IMR-90 (cell line): ENCODE measurements at regions not wholly inside any gene's neighbourhood (a gene's known extent, or its start where the extent isn't known, plus 50 kb on each side); places are given as distances from the start of the nearest gene placed in this dataset.

Experiments
- ATAC-seq: fragments of 200-7000 bp; cut with Tn5 transposase; 2 replicates; pipeline ENCODE4 v1.9.1; 2020; ENCODE audit warnings: low read depth, mild to moderate bottlenecking, moderate library complexity
- BruUV-seq: library from RNA; stranded (reverse); fragments of 400-500 nt; replicated peaks from 2 replicates; lab custom pipeline; 2021; lab: Mats Ljungman, UMichigan
- CTCF ChIA-PET: fragments of 300-600 bp; formaldehyde crosslinking; extraction: SDS; loops from one replicate; lab custom pipeline; 2021; ENCODE audit warnings: antibody characterized with exemption; lab: Yijun Ruan, JAX
- POLR2A ChIA-PET: fragments of 300-600 bp; sonication (Branson Sonifier 250); formaldehyde crosslinking; loops from one replicate; lab custom pipeline; 2022; ENCODE audit warnings: antibody characterized with exemption; ENCODE audit not compliant: unreplicated experiment; lab: Charles Lee
- DNase-seq: peaks from one replicate; pipeline ENCODE4 v3.0.0; 2013
- H2AFZ ChIP-seq: replicated peaks from 2 replicates; pipeline ENCODE3; 2013; ENCODE audit warnings: low read length, mild to moderate bottlenecking; ENCODE audit not compliant: poor library complexity
- H2AK5ac ChIP-seq: 2 replicates; pipeline ENCODE4 v1.6.1; 2013; ENCODE audit warnings: low read depth, low read length, inconsistent platforms
- H2AK9ac ChIP-seq: replicated peaks from 2 replicates; pipeline ENCODE3; 2013; ENCODE audit warnings: mild to moderate bottlenecking, low read depth, low read length, moderate library complexity; ENCODE audit not compliant: poor library complexity
- H2BK120ac ChIP-seq: 2 replicates; pipeline ENCODE4 v1.6.1; 2013; ENCODE audit warnings: low read depth, low read length, inconsistent platforms
- H2BK15ac ChIP-seq: 3 replicates; pipeline ENCODE4 v1.6.1; 2013; ENCODE audit warnings: low read depth, low read length, inconsistent platforms
- H2BK20ac ChIP-seq: 2 replicates; pipeline ENCODE4 v1.6.1; 2013; ENCODE audit warnings: low read depth, mild to moderate bottlenecking, inconsistent platforms, low read length, moderate library complexity
- H2BK5ac ChIP-seq: 2 replicates; pipeline ENCODE4 v1.6.1; 2013; ENCODE audit warnings: mild to moderate bottlenecking, low read depth, low read length, inconsistent platforms; ENCODE audit not compliant: poor library complexity, severe bottlenecking
- H3K14ac ChIP-seq: replicated peaks from 2 replicates; pipeline ENCODE4 v1.6.1; 2013; ENCODE audit warnings: low read depth, low read length, inconsistent platforms
- H3K18ac ChIP-seq: 2 replicates; pipeline ENCODE4 v1.6.1; 2013; ENCODE audit warnings: low read depth, low read length, control low read depth
- H3K23ac ChIP-seq: 2 replicates; pipeline ENCODE4 v1.6.1; 2013; ENCODE audit warnings: low read depth, low read length, inconsistent platforms
- H3K27ac ChIP-seq: 2 replicates; pipeline ENCODE4 v1.5.1; 2013; ENCODE audit warnings: mild to moderate bottlenecking, control low read depth, low read length; ENCODE audit not compliant: insufficient read depth
- H3K27me3 ChIP-seq: 2 replicates; pipeline ENCODE4 v1.6.1; 2013; ENCODE audit warnings: low read length; ENCODE audit not compliant: control insufficient read depth, insufficient read depth
- H3K36me3 ChIP-seq: 2 replicates; pipeline ENCODE4 v1.6.1; 2013; ENCODE audit warnings: low read length, mixed read lengths; ENCODE audit not compliant: control insufficient read depth, insufficient read depth
- H3K4ac ChIP-seq: 2 replicates; pipeline ENCODE4 v1.6.1; 2013; ENCODE audit warnings: low read depth, low read length, inconsistent platforms
- H3K4me1 ChIP-seq: 2 replicates; pipeline ENCODE4 v1.6.1; 2013; ENCODE audit warnings: low read length, mixed read lengths; ENCODE audit not compliant: control insufficient read depth, insufficient read depth
- H3K4me2 ChIP-seq: 2 replicates; pipeline ENCODE4 v1.6.1; 2013; ENCODE audit warnings: low read depth, mild to moderate bottlenecking, control low read depth, low read length, moderate library complexity
- H3K4me3 ChIP-seq: 2 replicates; pipeline ENCODE4 v1.5.1; 2013; ENCODE audit warnings: low read depth, mild to moderate bottlenecking, control low read depth, low read length, moderate library complexity; ENCODE audit not compliant: insufficient read depth
- H3K56ac ChIP-seq: 2 replicates; pipeline ENCODE4 v1.6.1; 2013; ENCODE audit warnings: low read length, inconsistent platforms; ENCODE audit not compliant: insufficient read depth; ENCODE audit errors: extremely low read depth
- H3K79me1 ChIP-seq, 2 experiments: 2 replicates each; pipeline ENCODE4 v1.6.1; 2013; ENCODE audit warnings: low read length in 2 of 2, inconsistent platforms in 1 of 2, low read depth in 1 of 2
- H3K9ac ChIP-seq: 2 replicates; pipeline ENCODE4 v1.6.1; 2013; ENCODE audit warnings: low read depth, low read length, control low read depth
- H3K9me1 ChIP-seq: 2 replicates; pipeline ENCODE4 v1.6.1; 2013; ENCODE audit warnings: low read length, inconsistent platforms; ENCODE audit not compliant: insufficient read depth
- H3K9me3 ChIP-seq: 2 replicates; pipeline ENCODE4 v1.6.1; 2013; ENCODE audit warnings: low read length; ENCODE audit not compliant: control insufficient read depth, insufficient read depth
- H4K20me1 ChIP-seq: 2 replicates; pipeline ENCODE4 v1.6.1; 2013; ENCODE audit warnings: low read length, inconsistent platforms; ENCODE audit not compliant: insufficient read depth
- H4K5ac ChIP-seq: 2 replicates; pipeline ENCODE4 v1.6.1; 2013; ENCODE audit warnings: mild to moderate bottlenecking, low read depth, low read length, control low read depth
- H4K8ac ChIP-seq, 2 experiments: 2 replicates each; pipeline ENCODE4 v1.6.1; 2013; ENCODE audit warnings: low read depth in 2 of 2, low read length in 2 of 2, control low read depth in 1 of 2, inconsistent platforms in 1 of 2
- H4K91ac ChIP-seq: 2 replicates; pipeline ENCODE4 v1.6.1; 2013; ENCODE audit warnings: low read depth, low read length, inconsistent platforms; ENCODE audit not compliant: insufficient read depth
- BHLHE40 ChIP-seq: fragments of 150-350 bp; IDR thresholded peaks from 2 replicates; pipeline ENCODE4 v1.6.1; 2016; ENCODE audit warnings: mild to moderate bottlenecking, low read depth, low read length
- CEBPB ChIP-seq: IDR thresholded peaks from 2 replicates; pipeline ENCODE4 v1.6.1; 2012; ENCODE audit warnings: low read depth, low read length, improper control_type of control experiment
- CHD1 ChIP-seq: IDR thresholded peaks from 2 replicates; pipeline ENCODE4 v1.6.1; 2012; ENCODE audit warnings: low read depth, low read length, improper control_type of control experiment
- CTCF ChIP-seq: conservative IDR thresholded peaks from 2 replicates; pipeline ENCODE4 v1.5.1; 2012; ENCODE audit warnings: mild to moderate bottlenecking, low read depth, low read length, improper control_type of control experiment
- FOS ChIP-seq: fragments of 150-350 bp; IDR thresholded peaks from 2 replicates; pipeline ENCODE4 v1.6.1; 2016; ENCODE audit warnings: low read depth, low read length
- MAFK ChIP-seq: IDR thresholded peaks from 2 replicates; pipeline ENCODE4 v1.6.1; 2012; ENCODE audit warnings: low read depth, low read length, improper control_type of control experiment
- MAZ ChIP-seq: IDR thresholded peaks from 2 replicates; pipeline ENCODE4 v1.6.1; 2012; ENCODE audit warnings: low read depth, mild to moderate bottlenecking, low read length, improper control_type of control experiment, moderate library complexity, borderline replicate concordance
- NFE2L2 ChIP-seq: fragments of 150-350 bp; IDR thresholded peaks from 2 replicates; pipeline ENCODE4 v1.6.1; 2016; ENCODE audit warnings: low read depth, mild to moderate bottlenecking, low read length
- POLR2A ChIP-seq: IDR thresholded peaks from 2 replicates; pipeline ENCODE4 v1.6.1; 2012; ENCODE audit warnings: mild to moderate bottlenecking, low read depth, low read length
- RAD21 ChIP-seq: IDR thresholded peaks from 2 replicates; pipeline ENCODE4 v1.6.1; 2012; ENCODE audit warnings: low read length, improper control_type of control experiment
- RCOR1 ChIP-seq: IDR thresholded peaks from 2 replicates; pipeline ENCODE4 v1.6.1; 2012; ENCODE audit warnings: mild to moderate bottlenecking, low read length, improper control_type of control experiment; ENCODE audit not compliant: insufficient replicate concordance
- RFX5 ChIP-seq: IDR thresholded peaks from 2 replicates; pipeline ENCODE4 v1.8.0; 2012; ENCODE audit warnings: low read depth, mild to moderate bottlenecking, low read length, moderate library complexity
- SMC3 ChIP-seq: fragments of 150-350 bp; IDR thresholded peaks from 2 replicates; pipeline ENCODE4 v1.6.1; 2016; ENCODE audit warnings: low read depth, mild to moderate bottlenecking, antibody characterized with exemption, low read length, moderate library complexity
- USF2 ChIP-seq: fragments of 150-350 bp; IDR thresholded peaks from 2 replicates; pipeline ENCODE4 v1.6.1; 2017; ENCODE audit warnings: mild to moderate bottlenecking, antibody characterized with exemption, low read length, low read depth
- WGBS, 2 experiments: methylation state at CpG; one replicate each; pipeline versions ENCODE4 v1.1.5 to v1.1.7; 2013; ENCODE audit warnings: missing lambda C conversion rate in 2 of 2; ENCODE audit not compliant: insufficient read length in 1 of 2; ENCODE audit errors: extremely low coverage in 2 of 2; 5-methylcytosine and 5-hydroxymethylcytosine counted together
- dilution Hi-C: fragments of 300-500 bp; cut with HindIII; formaldehyde crosslinking; loops from one replicate; pipeline ENCODE4 v1.14.3; 2018; ENCODE audit warnings: low sequenced_read_pairs; ENCODE audit not compliant: unreplicated experiment
- in situ Hi-C: fragments of 300-500 bp; cut with MboI; formaldehyde crosslinking; loops from 3 replicates; pipeline ENCODE4 v1.14.3; 2019; ENCODE audit warnings: low sequenced_read_pairs, inconsistent platforms, mixed read lengths
- intact Hi-C: fragments of 100-400 bp; cut with micrococcal nuclease; formaldehyde crosslinking; loops from 2 replicates; pipeline ENCODE4 v1.10.0; 2022

- dilution Hi-C loops, result no loop called here
- Histone ChIP-seq H3K56ac (no peak overlapping the region), H2AK9ac (no peak overlapping the region), H2BK120ac (no peak overlapping the region), H3K4ac (no peak overlapping the region), H3K9me1 (no peaks in the 10 kb centered on the region), H3K27ac (no peak overlapping the region), H2BK5ac (no peak overlapping the region), H3K4me3 (no peak overlapping the region), H4K20me1 (no peaks in the 10 kb centered on the region), H3K14ac (no peak overlapping the region), H3K18ac (no peak overlapping the region), H3K79me1 (no peaks in the 10 kb centered on the region), H4K5ac (no peak overlapping the region), H3K4me2 (no peak overlapping the region), H3K9me3 (peaks cover 11% of the 10 kb centered on the region), H3K4me1 (no peaks in the 10 kb centered on the region), H4K8ac (no peak overlapping the region), H3K9ac (no peak overlapping the region), H4K91ac (no peak overlapping the region), H3K27me3 (no peaks in the 10 kb centered on the region), H2AFZ (no peak overlapping the region), H3K23ac (no peak overlapping the region), H3K36me3 (no peaks in the 10 kb centered on the region), H2BK15ac (no peak overlapping the region), H2BK20ac (no peak overlapping the region), H2AK5ac (no peak overlapping the region)
- intact Hi-C loops, result no loop called here
- CTCF ChIA-PET, result no interaction called here
- no CpG with 5 or more reads among the region's 2 CpGs for WGBS, 2 experiments
- no peak for ATAC-seq
- no peak for DNase-seq
- POLR2A ChIA-PET, result no interaction called here
- in situ Hi-C loops, result no loop called here
- no TSS peak for BruUV-seq
- TF ChIP-seq FOS, result no peak
- TF ChIP-seq RCOR1, result no peak
- no peak for TF ChIP-seq RAD21
- no peak for TF ChIP-seq NFE2L2
- TF ChIP-seq CHD1, result no peak
- TF ChIP-seq MAZ, result no peak
- no peak for TF ChIP-seq SMC3
- TF ChIP-seq RFX5, result no peak
- TF ChIP-seq USF2, result no peak
- no peak for TF ChIP-seq BHLHE40
- TF ChIP-seq MAFK, result no peak
- TF ChIP-seq POLR2A, result no peak
- no peak for TF ChIP-seq CTCF
- TF ChIP-seq CEBPB, result no peak
Measured at GRCh38 chr1:14020006-14020405, 320.0 kb downstream of the PRDM2 start.
